ENCODE measurements at regions not wholly inside any gene's neighbourhood (a gene's known extent, or its start where the extent isn't known, plus 50 kb on each side); places are given as distances from the start of the nearest gene placed in this dataset.
"Not testable (repeated sequence)": the region's sequence is repeated elsewhere in the genome, so short reads cannot be mapped to it uniquely, and the experiment has no call there.

- Histone ChIP-seq H3K27me3 (ENCODE audit: insufficient read depth, insufficient read length) (no peaks in the 10 kb centered on the region), H3K9me3 (ENCODE audit: insufficient read depth, low read length) (no peaks in the 10 kb centered on the region), H3K4me3 (ENCODE audit: insufficient read length, low read depth) (no peak overlapping the region), H3K9ac (ENCODE audit: insufficient read length, low read depth) (no peak overlapping the region), H3K4me1 (ENCODE audit: insufficient read depth, insufficient read length) (no peaks in the 10 kb centered on the region), H3K36me3 (ENCODE audit: insufficient read depth, insufficient read length, low read length) (no peaks in the 10 kb centered on the region)
- TF ChIP-seq YY1 (IDR thresholded peaks at IDR 0.05; ENCODE audit: insufficient read depth, insufficient read length), result no peak
- TF ChIP-seq ZNF274 (IDR thresholded peaks at IDR 0.05; ENCODE audit: low read depth, low read length), result no peak
- no peak for TF ChIP-seq SUZ12 (IDR thresholded peaks at IDR 0.05; ENCODE audit: extremely low read depth, insufficient read depth, insufficient read length)
- DNase-seq (ENCODE audit: low read depth, low spot score), result no peak
Measured at GRCh38 chrX:25442499-25442898, 426.7 kb upstream of the ARX start.

- H3K27me3 ChIP-seq (ENCODE audit: insufficient read depth, insufficient read length), result no peaks in the 10 kb centered on the region
- H3K9ac ChIP-seq (ENCODE audit: insufficient read length, low read depth), result no peak overlapping the region
- H3K4me1 ChIP-seq (ENCODE audit: insufficient read depth, insufficient read length), result no peaks in the 10 kb centered on the region
- H3K9me3 ChIP-seq (ENCODE audit: insufficient read depth, low read length), result no peaks in the 10 kb centered on the region
- H3K4me3 ChIP-seq (ENCODE audit: insufficient read length, low read depth), result no peak overlapping the region
- TF ChIP-seq YY1 (IDR thresholded peaks at IDR 0.05; ENCODE audit: insufficient read depth, insufficient read length) (no peak), ZNF274 (IDR thresholded peaks at IDR 0.05; ENCODE audit: low read depth, low read length) (no peak), SUZ12 (IDR thresholded peaks at IDR 0.05; ENCODE audit: extremely low read depth, insufficient read depth, insufficient read length) (no peak)
- no peaks in the 10 kb centered on the region for H3K36me3 ChIP-seq (ENCODE audit: insufficient read depth, insufficient read length, low read length)
- no peak for DNase-seq (ENCODE audit: low read depth, low spot score)
Measured at GRCh38 chrX:25433307-25433706, 417.5 kb upstream of the ARX start.

- Histone ChIP-seq H3K9ac (ENCODE audit: insufficient read length, low read depth) (no peak overlapping the region), H3K4me1 (ENCODE audit: insufficient read depth, insufficient read length) (no peaks in the 10 kb centered on the region), H3K4me3 (ENCODE audit: insufficient read length, low read depth) (no peak overlapping the region), H3K36me3 (ENCODE audit: insufficient read depth, insufficient read length, low read length) (no peaks in the 10 kb centered on the region), H3K9me3 (ENCODE audit: insufficient read depth, low read length) (no peaks in the 10 kb centered on the region), H3K27me3 (ENCODE audit: insufficient read depth, insufficient read length) (no peaks in the 10 kb centered on the region)
- DNase-seq (ENCODE audit: low read depth, low spot score), result no peak
- TF ChIP-seq ZNF274 (IDR thresholded peaks at IDR 0.05; ENCODE audit: low read depth, low read length), result no peak
Measured at GRCh38 chrX:25432396-25432795, 416.6 kb upstream of the ARX start.

- TF ChIP-seq ZNF274 (IDR thresholded peaks at IDR 0.05; ENCODE audit: low read depth, low read length) (no peak), SUZ12 (IDR thresholded peaks at IDR 0.05; ENCODE audit: extremely low read depth, insufficient read depth, insufficient read length) (no peak), YY1 (IDR thresholded peaks at IDR 0.05; ENCODE audit: insufficient read depth, insufficient read length) (no peak)
- H3K9ac ChIP-seq (ENCODE audit: insufficient read length, low read depth), result no peak overlapping the region
Measured at GRCh38 chrX:25427873-25428555, 412.2 kb upstream of the ARX start.

GRCh38 chrX:25404163-25404562 is 388.4 kb upstream of the ARX start:
- H3K27me3 ChIP-seq (ENCODE audit: insufficient read depth, insufficient read length); H3K36me3 ChIP-seq (ENCODE audit: insufficient read depth, insufficient read length, low read length); H3K4me3 ChIP-seq (ENCODE audit: insufficient read length, low read depth); H3K9ac ChIP-seq (ENCODE audit: insufficient read length, low read depth); H3K9me3 ChIP-seq (ENCODE audit: insufficient read depth, low read length); H3K4me1 ChIP-seq (ENCODE audit: insufficient read depth, insufficient read length); DNase-seq (ENCODE audit: low read depth, low spot score): not testable (repeated sequence)

More at GRCh38 chrX:25427873-25428555, 412.2 kb upstream of the ARX start:
- Histone ChIP-seq H3K27me3 (ENCODE audit: insufficient read depth, insufficient read length) (no peaks in the 10 kb centered on the region), H3K4me3 (ENCODE audit: insufficient read length, low read depth) (no peak overlapping the region), H3K36me3 (ENCODE audit: insufficient read depth, insufficient read length, low read length) (no peaks in the 10 kb centered on the region), H3K4me1 (ENCODE audit: insufficient read depth, insufficient read length) (no peaks in the 10 kb centered on the region), H3K9me3 (ENCODE audit: insufficient read depth, low read length) (no peaks in the 10 kb centered on the region)
- DNase-seq (ENCODE audit: low read depth, low spot score), result no peak

GRCh38 chrX:25389266-25389665 is 373.5 kb upstream of the ARX start:
- no peak overlapping the region for H3K4me3 ChIP-seq (ENCODE audit: insufficient read length, low read depth)
- peaks cover 10% of the 10 kb centered on the region for H3K9me3 ChIP-seq (ENCODE audit: insufficient read depth, low read length)
- H3K9ac ChIP-seq (ENCODE audit: insufficient read length, low read depth), result no peak overlapping the region
- DNase-seq (ENCODE audit: low read depth, low spot score), result no peak
- H3K27me3 ChIP-seq (ENCODE audit: insufficient read depth, insufficient read length), result no peaks in the 10 kb centered on the region
- no peaks in the 10 kb centered on the region for H3K4me1 ChIP-seq (ENCODE audit: insufficient read depth, insufficient read length)
- no peaks in the 10 kb centered on the region for H3K36me3 ChIP-seq (ENCODE audit: insufficient read depth, insufficient read length, low read length)
- TF ChIP-seq SUZ12 (IDR thresholded peaks at IDR 0.05; ENCODE audit: extremely low read depth, insufficient read depth, insufficient read length) (no peak), YY1 (IDR thresholded peaks at IDR 0.05; ENCODE audit: insufficient read depth, insufficient read length) (no peak)

GRCh38 chrX:25383196-25383595 is 367.4 kb upstream of the ARX start:
- Histone ChIP-seq H3K27me3 (ENCODE audit: insufficient read depth, insufficient read length) (no peaks in the 10 kb centered on the region), H3K4me1 (ENCODE audit: insufficient read depth, insufficient read length) (no peaks in the 10 kb centered on the region), H3K36me3 (ENCODE audit: insufficient read depth, insufficient read length, low read length) (no peaks in the 10 kb centered on the region), H3K9ac (ENCODE audit: insufficient read length, low read depth) (no peak overlapping the region), H3K9me3 (ENCODE audit: insufficient read depth, low read length) (no peaks in the 10 kb centered on the region), H3K4me3 (ENCODE audit: insufficient read length, low read depth) (no peak overlapping the region)
- TF ChIP-seq YY1 (IDR thresholded peaks at IDR 0.05; ENCODE audit: insufficient read depth, insufficient read length) (no peak), SUZ12 (IDR thresholded peaks at IDR 0.05; ENCODE audit: extremely low read depth, insufficient read depth, insufficient read length) (no peak), ZNF274 (IDR thresholded peaks at IDR 0.05; ENCODE audit: low read depth, low read length) (no peak)
- DNase-seq (ENCODE audit: low read depth, low spot score), result no peak

- Histone ChIP-seq H3K9ac (ENCODE audit: insufficient read length, low read depth) (no peak overlapping the region), H3K36me3 (ENCODE audit: insufficient read depth, insufficient read length, low read length) (no peaks in the 10 kb centered on the region), H3K4me1 (ENCODE audit: insufficient read depth, insufficient read length) (no peaks in the 10 kb centered on the region), H3K9me3 (ENCODE audit: insufficient read depth, low read length) (no peaks in the 10 kb centered on the region), H3K4me3 (ENCODE audit: insufficient read length, low read depth) (no peak overlapping the region), H3K27me3 (ENCODE audit: insufficient read depth, insufficient read length) (no peaks in the 10 kb centered on the region)
- TF ChIP-seq SUZ12 (IDR thresholded peaks at IDR 0.05; ENCODE audit: extremely low read depth, insufficient read depth, insufficient read length) (no peak), YY1 (IDR thresholded peaks at IDR 0.05; ENCODE audit: insufficient read depth, insufficient read length) (no peak), ZNF274 (IDR thresholded peaks at IDR 0.05; ENCODE audit: low read depth, low read length) (no peak)
- DNase-seq (ENCODE audit: low read depth, low spot score), result no peak
Measured at GRCh38 chrX:25356456-25356855, 340.7 kb upstream of the ARX start.

All from NT2/D1 (cell line).